OCI-LY1 (cell line): ENCODE measurements at regions not wholly inside any gene's neighbourhood (a gene's known extent, or its start where the extent isn't known, plus 50 kb on each side); places are given as distances from the start of the nearest gene placed in this dataset.

ENCODE experiments used
- H2AFZ ChIP-seq: fragments of 200-600 bp; sonication (generic), shearing (Covaris generic); 2 replicates; pipeline ENCODE4 v1.6.0; 2014; ENCODE audit warnings: antibody characterized with exemption, mild to moderate bottlenecking, low read length
- H3F3A ChIP-seq: fragments of 200-600 bp; sonication (generic), shearing (Covaris generic); 2 replicates; pipeline ENCODE4 v1.6.0; 2014; ENCODE audit warnings: mild to moderate bottlenecking, antibody characterized with exemption, low read length, moderate library complexity; ENCODE audit not compliant: insufficient read depth
- H3K27ac ChIP-seq: fragments of 200-600 bp; sonication (generic); 2 replicates; pipeline ENCODE4 v1.5.1; 2014; ENCODE audit warnings: low read length, mixed run types, mild to moderate bottlenecking, low read depth; ENCODE audit not compliant: poor library complexity, severe bottlenecking
- H3K27me3 ChIP-seq: fragments of 200-600 bp; sonication (generic); 2 replicates; pipeline ENCODE4 v1.6.0; 2014; ENCODE audit warnings: antibody characterized with exemption, mild to moderate bottlenecking, low read length, moderate library complexity; ENCODE audit not compliant: insufficient read depth
- H3K36me3 ChIP-seq: fragments of 200-600 bp; sonication (generic); 2 replicates; pipeline ENCODE4 v1.6.1; 2014; ENCODE audit warnings: mild to moderate bottlenecking, antibody characterized with exemption, low read length, moderate library complexity, mixed read lengths; ENCODE audit not compliant: insufficient read depth
- H3K4me1 ChIP-seq: fragments of 200-600 bp; sonication (generic); 2 replicates; pipeline ENCODE4 v1.5.1; 2014; ENCODE audit warnings: mild to moderate bottlenecking, low read length, moderate library complexity; ENCODE audit not compliant: insufficient read depth, severe bottlenecking
- H3K4me2 ChIP-seq: fragments of 200-600 bp; sonication (generic), shearing (Covaris generic); 2 replicates; pipeline ENCODE4 v1.6.1; 2014; ENCODE audit warnings: low read length
- H3K4me3 ChIP-seq: fragments of 200-600 bp; sonication (generic); 2 replicates; pipeline ENCODE4 v1.5.1; 2014; ENCODE audit warnings: low read length, low read depth, mild to moderate bottlenecking, mixed read lengths; ENCODE audit not compliant: poor library complexity, severe bottlenecking
- H3K79me2 ChIP-seq: fragments of 200-600 bp; shearing (Covaris generic); 2 replicates; pipeline ENCODE4 v1.6.1; 2016; ENCODE audit warnings: mixed run types, low read length, mixed read lengths; ENCODE audit not compliant: insufficient read depth
- H3K9ac ChIP-seq: fragments of 200-600 bp; sonication (generic), shearing (Covaris generic); 2 replicates; pipeline ENCODE4 v1.6.1; 2014; ENCODE audit warnings: mild to moderate bottlenecking, low read length, mixed read lengths
- H3K9me2 ChIP-seq: fragments of 200-600 bp; sonication (generic), shearing (Covaris generic); 2 replicates; pipeline ENCODE4 v1.6.1; 2014; ENCODE audit warnings: low read depth, mild to moderate bottlenecking, low read length, mixed read lengths
- H3K9me3 ChIP-seq: fragments of 200-600 bp; shearing (Covaris generic); 2 replicates; pipeline ENCODE4 v1.6.1; 2014; ENCODE audit warnings: low read length, mixed read lengths
- H4K20me1 ChIP-seq: fragments of 200-600 bp; sonication (generic), shearing (Covaris generic); 2 replicates; pipeline ENCODE4 v1.6.0; 2016; ENCODE audit warnings: mild to moderate bottlenecking, low read length; ENCODE audit not compliant: insufficient read depth
- CTCF ChIP-seq: fragments of 200-600 bp; sonication (generic), shearing (Covaris generic); IDR thresholded peaks from 2 replicates; pipeline ENCODE4 v1.5.1; 2017; ENCODE audit warnings: mild to moderate bottlenecking, antibody characterized with exemption, low read length, moderate library complexity, mixed read lengths
- EZH2 ChIP-seq: fragments of 200-600 bp; sonication (generic), shearing (Covaris generic); IDR thresholded peaks from 2 replicates; pipeline ENCODE4 v1.8.0; 2017; ENCODE audit warnings: borderline replicate concordance, mixed run types, mild to moderate bottlenecking, antibody characterized with exemption, low read length, moderate library complexity, mixed read lengths

- no peak overlapping the region for H3K9ac ChIP-seq
- peaks cover 12% of the 10 kb centered on the region for H3K4me1 ChIP-seq
- H3K4me3 ChIP-seq: no peak overlapping the region
- H3K36me3 ChIP-seq: no peaks in the 10 kb centered on the region
- no peaks in the 10 kb centered on the region for H4K20me1 ChIP-seq
- H3K9me2 ChIP-seq: no peaks in the 10 kb centered on the region
- no peak overlapping the region for H3K4me2 ChIP-seq
- H3K79me2 ChIP-seq: no peaks in the 10 kb centered on the region
- H3K27me3 ChIP-seq: no peaks in the 10 kb centered on the region
- TF ChIP-seq CTCF: no peak
- TF ChIP-seq EZH2: no peak
- H3F3A ChIP-seq: no peaks in the 10 kb centered on the region
- H3K9me3 ChIP-seq: no peaks in the 10 kb centered on the region
- no peak overlapping the region for H3K27ac ChIP-seq
- no peak overlapping the region for H2AFZ ChIP-seq
Measured at GRCh38 chr4:175875993-175876771, 64.1 kb upstream of the GPM6A start.

GRCh38 chr4:175882891-175883290 is 70.8 kb upstream of the GPM6A start:
- H3K79me2 ChIP-seq: no peaks in the 10 kb centered on the region
- TF ChIP-seq EZH2: no peak
- no peak for TF ChIP-seq CTCF
- H3K27ac ChIP-seq: no peak overlapping the region
- H4K20me1 ChIP-seq: no peaks in the 10 kb centered on the region
- H3K4me2 ChIP-seq: no peak overlapping the region
- no peak overlapping the region for H3K4me3 ChIP-seq
- H3K27me3 ChIP-seq: no peaks in the 10 kb centered on the region
- H2AFZ ChIP-seq: no peak overlapping the region
- no peak overlapping the region for H3K9ac ChIP-seq
- H3K4me1 ChIP-seq: no peaks in the 10 kb centered on the region
- no peaks in the 10 kb centered on the region; the same call in 1 of the 2 replicates for H3K9me3 ChIP-seq
- 0 out of 2 replicates have a peak, but pooled peaks cover 3% of the 10 kb centered on the region for H3F3A ChIP-seq
- H3K36me3 ChIP-seq: no peaks in the 10 kb centered on the region
- H3K9me2 ChIP-seq: 0 out of 2 replicates have a peak, but pooled peaks cover 2% of the 10 kb centered on the region

GRCh38 chr4:175884048-175884447 is 72.0 kb upstream of the GPM6A start:
- no peak overlapping the region for H3K4me2 ChIP-seq
- H2AFZ ChIP-seq: no peak overlapping the region
- no peak overlapping the region for H3K4me3 ChIP-seq

More at GRCh38 chr4:175884048-175884447, 72.0 kb upstream of the GPM6A start:
- no peaks in the 10 kb centered on the region for H3K27me3 ChIP-seq
- no peaks in the 10 kb centered on the region for H3K4me1 ChIP-seq
- no peak overlapping the region for H3K27ac ChIP-seq
- no peak for TF ChIP-seq CTCF
- TF ChIP-seq EZH2: no peak
- H3K9me3 ChIP-seq: no peaks in the 10 kb centered on the region; the same call in 1 of the 2 replicates
- no peaks in the 10 kb centered on the region for H3K79me2 ChIP-seq
- H3K36me3 ChIP-seq: no peaks in the 10 kb centered on the region
- H3F3A ChIP-seq: 0 out of 2 replicates have a peak, but pooled peaks cover 3% of the 10 kb centered on the region
- H3K9ac ChIP-seq: no peak overlapping the region
- H3K9me2 ChIP-seq: 0 out of 2 replicates have a peak, but pooled peaks cover 2% of the 10 kb centered on the region
- H4K20me1 ChIP-seq: no peaks in the 10 kb centered on the region
